ENCODE measurements at regions not wholly inside any gene's neighbourhood (a gene's known extent, or its start where the extent isn't known, plus 50 kb on each side); places are given as distances from the start of the nearest gene placed in this dataset.

DNA sequence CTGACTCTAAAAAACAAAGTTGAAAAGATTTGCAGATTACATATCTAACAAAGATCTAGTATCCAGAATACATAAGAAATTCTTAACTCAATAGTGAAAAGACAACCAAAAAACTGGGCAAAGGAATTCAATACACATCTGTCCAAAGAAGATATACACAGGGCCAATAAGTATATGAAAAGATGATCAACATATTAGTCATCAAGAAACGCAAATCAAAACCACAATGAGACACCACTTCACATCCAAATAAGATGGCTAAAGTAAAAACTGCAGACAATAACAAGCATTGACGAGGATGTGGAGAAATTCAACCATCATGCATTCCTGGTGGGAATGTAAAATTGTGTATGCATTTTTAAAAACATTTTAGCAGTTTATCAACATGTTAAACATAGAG lies 256.0 kb downstream of the EIPR1 start:
- TF ChIP-seq POLR2A (IDR thresholded peaks at IDR 0.05): no peak
- TF ChIP-seq, protein P1, sequence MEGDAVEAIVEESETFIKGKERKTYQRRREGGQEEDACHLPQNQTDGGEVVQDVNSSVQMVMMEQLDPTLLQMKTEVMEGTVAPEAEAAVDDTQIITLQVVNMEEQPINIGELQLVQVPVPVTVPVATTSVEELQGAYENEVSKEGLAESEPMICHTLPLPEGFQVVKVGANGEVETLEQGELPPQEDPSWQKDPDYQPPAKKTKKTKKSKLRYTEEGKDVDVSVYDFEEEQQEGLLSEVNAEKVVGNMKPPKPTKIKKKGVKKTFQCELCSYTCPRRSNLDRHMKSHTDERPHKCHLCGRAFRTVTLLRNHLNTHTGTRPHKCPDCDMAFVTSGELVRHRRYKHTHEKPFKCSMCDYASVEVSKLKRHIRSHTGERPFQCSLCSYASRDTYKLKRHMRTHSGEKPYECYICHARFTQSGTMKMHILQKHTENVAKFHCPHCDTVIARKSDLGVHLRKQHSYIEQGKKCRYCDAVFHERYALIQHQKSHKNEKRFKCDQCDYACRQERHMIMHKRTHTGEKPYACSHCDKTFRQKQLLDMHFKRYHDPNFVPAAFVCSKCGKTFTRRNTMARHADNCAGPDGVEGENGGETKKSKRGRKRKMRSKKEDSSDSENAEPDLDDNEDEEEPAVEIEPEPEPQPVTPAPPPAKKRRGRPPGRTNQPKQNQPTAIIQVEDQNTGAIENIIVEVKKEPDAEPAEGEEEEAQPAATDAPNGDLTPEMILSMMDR (IDR thresholded peaks at IDR 0.05): no peak
- Histone ChIP-seq H3K4me3 (no peak overlapping the region), H3K27ac (no peak overlapping the region), H3K4me1 (no peaks in the 10 kb centered on the region), H3K36me3 (replicated peaks in 1 of 2; ENCODE audit: insufficient read depth in 1 of 2, low read depth in 2 of 2) (no peaks in the 10 kb centered on the region), H3K27me3 (no peaks in the 10 kb centered on the region), H3K9me3 (no peaks in the 10 kb centered on the region)
- ATAC-seq: no peak
- intact Hi-C loops (cut with DNase I): no loop called here
- no peak for DNase-seq
- 76 to 88% methylated on average over 2 of the region's 2 CpGs for WGBS, 2 donors

DNA sequence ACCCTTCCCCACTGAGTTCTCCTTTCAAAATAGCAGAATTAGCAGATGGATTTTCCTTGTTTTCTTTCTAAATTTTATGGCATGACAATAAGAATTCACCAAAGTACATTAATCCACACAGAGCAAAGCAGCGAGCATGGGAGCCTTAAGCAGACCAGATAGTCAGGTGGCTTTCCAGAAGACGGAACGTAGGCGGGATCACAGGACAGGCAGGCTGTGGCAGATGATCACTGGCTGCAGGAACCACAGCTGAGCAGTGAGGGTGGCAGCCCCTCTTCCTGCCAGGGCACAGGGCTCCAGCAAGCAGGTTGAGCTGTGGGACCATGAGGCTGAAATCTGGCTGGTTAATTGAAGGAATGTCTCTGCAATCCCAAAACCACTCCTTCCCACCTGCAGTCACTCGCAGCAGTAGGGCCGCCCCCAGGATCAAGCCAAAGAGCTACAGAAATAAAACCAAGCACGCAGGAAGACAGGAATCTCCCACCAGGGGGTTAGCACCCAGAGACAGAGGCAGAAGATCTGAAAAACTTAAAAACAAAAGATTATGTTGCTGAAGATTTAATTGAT lies 259.9 kb downstream of the EIPR1 start:
- no peak for DNase-seq
- intact Hi-C loops (cut with DNase I): no loop called here
- H3K4me1 ChIP-seq: no peaks in the 10 kb centered on the region
- no peaks in the 10 kb centered on the region for H3K9me3 ChIP-seq
- H3K36me3 ChIP-seq (replicated peaks in 1 of 2; ENCODE audit: insufficient read depth in 1 of 2, low read depth in 2 of 2): no peaks in the 10 kb centered on the region
- no peak for ATAC-seq
- H3K4me3 ChIP-seq: no peak overlapping the region
- WGBS, 2 donors: 66 to 72% methylated on average over 7 of the region's 7 CpGs
- no peak overlapping the region for H3K27ac ChIP-seq
- no peaks in the 10 kb centered on the region for H3K27me3 ChIP-seq
- TF ChIP-seq POLR2A (IDR thresholded peaks at IDR 0.05): no peak
- TF ChIP-seq, protein P1 (IDR thresholded peaks at IDR 0.05): no peak

DNA sequence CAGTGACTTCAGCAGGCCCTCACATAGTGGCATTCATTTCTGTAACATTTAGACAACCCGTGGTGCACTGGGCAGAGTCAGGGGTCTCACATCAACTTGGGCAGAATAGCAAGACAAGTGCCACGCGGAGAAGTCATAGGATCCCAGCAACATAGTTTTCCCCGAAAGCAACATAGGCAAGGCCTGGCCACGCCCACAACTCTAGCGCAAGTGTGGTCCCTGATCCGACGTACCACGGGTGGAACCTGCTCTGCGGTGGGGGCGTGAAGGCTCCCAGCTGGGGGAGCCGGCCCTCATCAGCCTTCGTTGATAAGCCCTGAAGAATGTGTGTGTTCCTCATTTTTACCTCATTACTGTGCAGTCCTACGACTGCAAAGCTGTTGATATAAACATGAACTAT lies 261.2 kb downstream of the EIPR1 start:
- ATAC-seq (no peak), DNase-seq (no peak)
- Histone ChIP-seq H3K4me1 (no peaks in the 10 kb centered on the region), H3K36me3 (replicated peaks in 1 of 2; ENCODE audit: insufficient read depth in 1 of 2, low read depth in 2 of 2) (no peaks in the 10 kb centered on the region), H3K27me3 (no peaks in the 10 kb centered on the region), H3K27ac (no peak overlapping the region), H3K9me3 (no peaks in the 10 kb centered on the region), H3K4me3 (no peak overlapping the region)
- TF ChIP-seq POLR2A (IDR thresholded peaks at IDR 0.05): no peak
- TF ChIP-seq, protein P1 (IDR thresholded peaks at IDR 0.05): no peak
- WGBS, 2 donors: 68 to 74% methylated on average over 14 of the region's 14 CpGs
- intact Hi-C loops (cut with DNase I): no loop called here

DNA sequence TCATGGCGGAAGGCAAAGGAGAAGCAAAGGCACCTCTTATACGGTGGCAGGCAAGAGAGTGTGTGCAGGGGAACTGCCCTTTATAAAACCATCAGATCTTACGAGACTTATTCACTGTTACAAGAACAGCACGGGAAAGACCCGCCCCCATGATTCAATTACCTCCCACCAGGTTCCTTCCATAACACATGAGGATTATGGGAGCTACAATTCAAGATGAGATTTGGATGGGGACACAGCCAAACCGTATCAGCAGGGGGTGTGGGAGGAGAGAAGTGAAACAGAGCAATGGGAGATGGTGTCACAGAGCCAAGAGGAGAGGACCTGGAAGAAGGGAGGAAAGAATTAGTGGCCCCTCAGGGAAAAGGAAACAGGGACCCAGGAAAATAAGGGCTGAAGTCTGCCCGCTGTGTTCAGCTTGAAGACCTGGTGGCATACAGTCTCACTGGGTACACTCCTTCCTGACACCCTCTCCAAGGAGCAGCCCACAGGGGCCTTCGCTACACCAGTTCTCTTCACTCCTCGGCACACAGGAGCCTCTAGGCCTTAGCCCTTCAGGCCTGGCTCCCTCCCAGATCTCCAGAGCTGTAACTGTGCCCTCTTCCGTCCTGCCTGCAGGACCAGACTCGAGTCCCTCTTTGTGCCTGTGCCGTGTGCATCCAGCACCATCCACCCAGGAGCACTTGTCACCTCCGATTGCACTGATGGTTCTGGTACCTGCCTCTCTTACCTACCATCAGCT lies 262.1 kb downstream of the EIPR1 start:
- no peak for TF ChIP-seq POLR2A (IDR thresholded peaks at IDR 0.05)
- TF ChIP-seq, protein P1 (IDR thresholded peaks at IDR 0.05): no peak
- no peaks in the 10 kb centered on the region for H3K27me3 ChIP-seq
- no peaks in the 10 kb centered on the region for H3K9me3 ChIP-seq
- DNase-seq (no peak), ATAC-seq (no peak)
- H3K4me1 ChIP-seq: no peaks in the 10 kb centered on the region
- H3K36me3 ChIP-seq (replicated peaks in 1 of 2; ENCODE audit: insufficient read depth in 1 of 2, low read depth in 2 of 2): no peaks in the 10 kb centered on the region
- 80 to 87% methylated on average over 13 of the region's 13 CpGs for WGBS, 2 donors
- intact Hi-C loops (cut with DNase I): no loop called here
- no peak overlapping the region for H3K27ac ChIP-seq
- H3K4me3 ChIP-seq: no peak overlapping the region

Measured in body of pancreas (tissue), 4 donors.